Tibial nerve (tissue), 4 donors: ENCODE measurements at regions not wholly inside any gene's neighbourhood (a gene's known extent, or its start where the extent isn't known, plus 50 kb on each side); places are given as distances from the start of the nearest gene placed in this dataset.
"Not testable (repeated sequence)": the region's sequence is repeated elsewhere in the genome, so short reads cannot be mapped to it uniquely, and the experiment has no call there.

Source experiments
- CTCF ChIP-seq, 5 experiments: fragments of 200-600 bp in 3 of 5; fragments of 450-650 bp in 2 of 5; sonication (generic) in 3 of 5; IDR thresholded peaks; one replicate each; pipeline ENCODE4 v1.5.1; 2016 to 2019; ENCODE audit warnings: antibody characterized with exemption in 5 of 5, mild to moderate bottlenecking in 3 of 5, moderate library complexity in 2 of 5
- EP300 ChIP-seq, 2 donors: sonication (generic); formaldehyde crosslinking; IDR thresholded peaks; one replicate each; pipeline ENCODE4 v1.6.1; 2017; ENCODE audit warnings: antibody characterized with exemption in 2 of 2, mild to moderate bottlenecking in 1 of 2
- POLR2A ChIP-seq, 2 donors: fragments of 450-650 bp; IDR thresholded peaks; one replicate each; pipeline ENCODE4 v1.6.1; 2017; ENCODE audit warnings: antibody characterized with exemption in 2 of 2, mild to moderate bottlenecking in 2 of 2, moderate library complexity in 2 of 2

- TF ChIP-seq POLR2A, CTCF, EP300 (IDR thresholded peaks at IDR 0.05): not testable (repeated sequence)
These were observed 205.4 kb downstream of the CEP170 start for GRCh38 chr1:243049716-243050115.
